ENCODE measurements at regions not wholly inside any gene's neighbourhood (a gene's known extent, or its start where the extent isn't known, plus 50 kb on each side); places are given as distances from the start of the nearest gene placed in this dataset.

DNA sequence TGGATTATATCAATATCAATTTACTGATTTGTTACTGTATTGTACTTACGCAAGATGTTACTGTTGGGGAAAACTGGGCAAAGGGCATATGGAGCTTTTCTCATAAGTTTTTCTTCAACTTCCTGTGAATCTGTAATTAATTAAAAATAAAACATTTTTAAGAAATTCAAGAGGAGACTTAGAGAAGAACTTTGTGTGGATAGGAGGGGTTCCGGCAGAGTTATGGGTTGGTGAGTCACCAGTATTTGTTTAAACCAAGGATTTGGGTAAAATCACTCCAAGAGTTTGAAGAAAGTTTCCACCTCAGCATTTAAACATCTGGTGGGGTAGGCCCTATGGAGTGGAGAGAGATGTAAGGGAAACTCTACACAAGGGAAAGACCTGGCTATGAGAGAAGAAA, 379.6 kb downstream of the TSHZ3 start:
- DNase-seq (no peak), ATAC-seq (no peak)
- Histone ChIP-seq H3K36me3 (no peaks in the 10 kb centered on the region), H3K4me3 (no peak overlapping the region), H3K27ac (no peak overlapping the region), H3K4me1 (no peaks in the 10 kb centered on the region), H3K9me3 (no peaks in the 10 kb centered on the region), H3K27me3 (no peaks in the 10 kb centered on the region)
- intact Hi-C loops (cut with DNase I) = no loop called here
- TF ChIP-seq, protein P1, sequence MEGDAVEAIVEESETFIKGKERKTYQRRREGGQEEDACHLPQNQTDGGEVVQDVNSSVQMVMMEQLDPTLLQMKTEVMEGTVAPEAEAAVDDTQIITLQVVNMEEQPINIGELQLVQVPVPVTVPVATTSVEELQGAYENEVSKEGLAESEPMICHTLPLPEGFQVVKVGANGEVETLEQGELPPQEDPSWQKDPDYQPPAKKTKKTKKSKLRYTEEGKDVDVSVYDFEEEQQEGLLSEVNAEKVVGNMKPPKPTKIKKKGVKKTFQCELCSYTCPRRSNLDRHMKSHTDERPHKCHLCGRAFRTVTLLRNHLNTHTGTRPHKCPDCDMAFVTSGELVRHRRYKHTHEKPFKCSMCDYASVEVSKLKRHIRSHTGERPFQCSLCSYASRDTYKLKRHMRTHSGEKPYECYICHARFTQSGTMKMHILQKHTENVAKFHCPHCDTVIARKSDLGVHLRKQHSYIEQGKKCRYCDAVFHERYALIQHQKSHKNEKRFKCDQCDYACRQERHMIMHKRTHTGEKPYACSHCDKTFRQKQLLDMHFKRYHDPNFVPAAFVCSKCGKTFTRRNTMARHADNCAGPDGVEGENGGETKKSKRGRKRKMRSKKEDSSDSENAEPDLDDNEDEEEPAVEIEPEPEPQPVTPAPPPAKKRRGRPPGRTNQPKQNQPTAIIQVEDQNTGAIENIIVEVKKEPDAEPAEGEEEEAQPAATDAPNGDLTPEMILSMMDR (IDR thresholded peaks at IDR 0.05) = no peak

- TF ChIP-seq, protein P1 (IDR thresholded peaks at IDR 0.05) = no peak
- H3K27me3 ChIP-seq = no peaks in the 10 kb centered on the region
- intact Hi-C loops (cut with DNase I) = no loop called here
- ATAC-seq (no peak), DNase-seq (no peak)
- no peaks in the 10 kb centered on the region for H3K36me3 ChIP-seq
- no peak overlapping the region for H3K27ac ChIP-seq
- H3K4me3 ChIP-seq = no peak overlapping the region
- no peaks in the 10 kb centered on the region for H3K4me1 ChIP-seq
- no peaks in the 10 kb centered on the region for H3K9me3 ChIP-seq
Observed at GRCh38 chr19:30968841-30969399, 380.3 kb downstream of the TSHZ3 start.

- H3K36me3 ChIP-seq = no peaks in the 10 kb centered on the region
- no peaks in the 10 kb centered on the region for H3K9me3 ChIP-seq
- no peak overlapping the region for H3K4me3 ChIP-seq
- no peaks in the 10 kb centered on the region for H3K27me3 ChIP-seq
- no peaks in the 10 kb centered on the region for H3K4me1 ChIP-seq
- intact Hi-C loops (cut with DNase I) = no loop called here
- H3K27ac ChIP-seq = no peak overlapping the region
- ATAC-seq = no peak
- no peak for DNase-seq
- TF ChIP-seq, protein P1 (IDR thresholded peaks at IDR 0.05) = no peak
Observed at GRCh38 chr19:30968210-30968609, 381.0 kb downstream of the TSHZ3 start.

- intact Hi-C loops (cut with DNase I) = no loop called here
- Histone ChIP-seq H3K27me3 (no peaks in the 10 kb centered on the region), H3K9me3 (no peaks in the 10 kb centered on the region), H3K27ac (no peak overlapping the region), H3K4me3 (no peak overlapping the region), H3K4me1 (no peaks in the 10 kb centered on the region), H3K36me3 (no peaks in the 10 kb centered on the region)
- TF ChIP-seq, protein P1 (IDR thresholded peaks at IDR 0.05) = no peak
- ATAC-seq (peak; percentile 43), DNase-seq (no peak)
Observed at GRCh38 chr19:30966486-30966885, 382.8 kb downstream of the TSHZ3 start.

DNA sequence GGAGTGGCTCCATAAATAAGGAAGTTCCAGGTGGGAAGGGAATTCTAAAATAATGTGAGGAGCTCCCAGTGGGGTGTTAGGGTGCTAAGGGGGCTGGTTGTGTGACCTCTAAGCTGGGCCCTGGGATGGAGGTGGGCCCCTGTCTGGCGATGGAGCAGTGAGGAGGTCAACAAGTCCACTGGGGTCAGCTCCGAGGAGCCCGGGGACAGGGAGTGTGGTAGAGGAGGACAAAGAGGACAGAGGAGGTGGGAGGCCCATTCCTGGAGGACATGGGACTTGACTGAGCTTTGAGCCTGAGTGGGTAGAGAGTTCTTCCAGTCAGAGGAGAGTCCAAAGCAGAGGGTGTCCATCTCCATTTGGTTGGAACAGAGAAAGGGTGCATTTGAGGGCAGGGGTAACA, 390.2 kb downstream of the TSHZ3 start:
- Histone ChIP-seq H3K27ac (no peak overlapping the region), H3K36me3 (no peaks in the 10 kb centered on the region), H3K27me3 (peaks cover 4% of the 10 kb centered on the region), H3K9me3 (no peaks in the 10 kb centered on the region), H3K4me3 (no peak overlapping the region), H3K4me1 (no peaks in the 10 kb centered on the region)
- ATAC-seq (no peak), DNase-seq (no peak)
- TF ChIP-seq, protein P1 (IDR thresholded peaks at IDR 0.05) = no peak
- intact Hi-C loops (cut with DNase I) = no loop called here
